Muscle layer of colon (tissue), 2 donors: ENCODE measurements at regions not wholly inside any gene's neighbourhood (a gene's known extent, or its start where the extent isn't known, plus 50 kb on each side); places are given as distances from the start of the nearest gene placed in this dataset.
"Not testable (repeated sequence)": the region's sequence is repeated elsewhere in the genome, so short reads cannot be mapped to it uniquely, and the experiment has no call there.

Source experiments
- H3K27ac ChIP-seq: one replicate; pipeline ENCODE4 v1.7.0; 2013; ENCODE audit warnings: low read depth, mild to moderate bottlenecking, low read length, moderate library complexity
- H3K27me3 ChIP-seq, 2 donors: one replicate each; pipeline ENCODE4 v1.7.0; 2013; ENCODE audit warnings: low read length in 2 of 2, mild to moderate bottlenecking in 2 of 2; ENCODE audit not compliant: insufficient read depth in 2 of 2, control insufficient read depth in 1 of 2
- H3K36me3 ChIP-seq: one replicate; pipeline ENCODE4 v1.7.0; 2013; ENCODE audit warnings: mild to moderate bottlenecking, low read length; ENCODE audit not compliant: insufficient read depth
- H3K4me1 ChIP-seq: one replicate; pipeline ENCODE4 v1.7.0; 2013; ENCODE audit warnings: mild to moderate bottlenecking, low read length; ENCODE audit not compliant: insufficient read depth
- H3K4me3 ChIP-seq, 2 donors: one replicate each; pipeline ENCODE4 v1.7.0; 2013; ENCODE audit warnings: low read length in 2 of 2, low read depth in 1 of 2, mild to moderate bottlenecking in 1 of 2, moderate library complexity in 1 of 2
- H3K9ac ChIP-seq: one replicate; pipeline ENCODE4 v1.7.0; 2013; ENCODE audit warnings: low read length
- H3K9me3 ChIP-seq: one replicate; pipeline ENCODE4 v1.7.0; 2013; ENCODE audit warnings: mild to moderate bottlenecking, low read length
- donor health status: abdominal sarcoma.
- donor health status: Adenocarcinoma of cecum.

DNA sequence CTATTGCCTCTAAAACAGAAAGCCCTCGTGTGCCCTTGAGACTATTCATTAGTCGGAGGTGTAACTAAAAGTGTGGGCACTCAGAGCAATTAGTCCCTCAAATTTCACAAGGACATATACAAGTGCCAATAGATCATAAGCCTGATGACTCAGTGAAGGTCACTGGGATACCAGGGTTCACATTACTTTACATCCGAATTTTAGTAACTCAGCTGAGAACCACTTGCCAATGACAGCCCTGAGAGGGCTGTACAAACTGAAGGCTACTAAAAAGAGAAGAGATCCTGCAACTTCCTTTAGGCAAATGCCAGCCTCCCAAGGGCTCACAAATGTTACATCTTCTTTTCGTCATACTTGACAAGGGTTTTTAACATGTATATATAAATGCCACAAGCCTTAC is 369.6 kb downstream of the TENT5A start:
- Histone ChIP-seq H3K4me3 (no peak overlapping the region), H3K9me3 (no peaks in the 10 kb centered on the region), H3K4me1 (no peaks in the 10 kb centered on the region), H3K27ac (no peak overlapping the region), H3K36me3 (no peaks in the 10 kb centered on the region), H3K27me3 (no peaks in the 10 kb centered on the region), H3K9ac (no peak overlapping the region)

DNA sequence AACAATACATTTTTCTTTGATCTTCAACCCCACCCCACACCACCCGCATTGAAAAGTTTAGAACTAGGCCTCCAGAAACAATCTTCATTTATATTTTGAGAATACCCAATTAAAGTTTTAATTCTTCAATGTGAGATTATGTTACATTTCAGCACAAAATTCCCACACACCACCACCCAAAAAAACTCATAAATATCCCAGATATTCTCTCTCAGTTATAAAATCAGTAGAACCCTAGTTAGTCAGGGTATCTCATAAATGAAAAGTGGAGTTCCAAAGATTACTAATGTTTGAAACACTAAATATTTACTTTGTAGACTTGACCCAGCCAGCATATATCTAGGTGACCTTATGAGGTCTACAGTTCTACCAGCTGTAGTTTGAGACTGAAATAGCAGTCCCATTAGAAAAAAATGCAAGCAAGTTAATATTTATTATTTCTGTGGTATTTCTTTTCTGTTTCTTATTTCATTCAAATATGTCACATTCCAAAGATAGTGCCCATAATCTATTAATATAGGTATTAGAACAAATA is 371.0 kb downstream of the TENT5A start:
- no peaks in the 10 kb centered on the region for H3K9me3 ChIP-seq
- H3K36me3 ChIP-seq = no peaks in the 10 kb centered on the region
- no peak overlapping the region for H3K4me3 ChIP-seq
- no peak overlapping the region for H3K9ac ChIP-seq
- no peaks in the 10 kb centered on the region for H3K27me3 ChIP-seq
- no peaks in the 10 kb centered on the region for H3K4me1 ChIP-seq
- no peak overlapping the region for H3K27ac ChIP-seq

DNA sequence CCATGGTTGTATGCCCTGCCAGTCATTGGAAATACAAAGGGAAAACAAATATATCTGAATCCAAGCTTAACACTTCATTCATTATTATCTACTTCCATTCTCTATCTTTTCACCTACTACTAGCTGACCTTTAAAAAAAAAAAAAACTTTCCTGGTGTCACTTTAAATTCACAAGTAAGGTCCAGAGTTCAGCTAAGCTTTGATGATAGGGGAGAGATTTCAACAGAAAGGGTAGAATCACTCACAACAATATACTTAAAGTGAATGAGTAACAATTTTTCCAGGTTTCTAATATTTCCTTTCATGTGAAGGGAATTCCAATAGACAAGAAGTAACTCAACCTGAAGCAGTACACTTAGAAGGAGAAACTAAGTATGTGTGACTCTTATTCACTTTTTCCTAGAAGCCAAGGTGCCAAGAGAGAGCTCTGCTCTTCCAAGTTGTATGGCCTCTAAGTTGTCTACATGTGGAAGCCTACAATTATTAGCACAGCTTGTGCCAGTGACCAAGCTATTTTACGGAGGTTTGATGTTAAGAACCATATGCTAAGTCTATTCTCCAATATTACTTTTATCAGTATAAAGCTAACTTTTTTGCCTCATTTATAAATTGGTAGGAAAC is 371.7 kb downstream of the TENT5A start:
- H3K27me3 ChIP-seq = no peaks in the 10 kb centered on the region
- no peaks in the 10 kb centered on the region for H3K36me3 ChIP-seq
- H3K4me3 ChIP-seq = no peak overlapping the region
- H3K4me1 ChIP-seq = no peaks in the 10 kb centered on the region
- no peak overlapping the region for H3K27ac ChIP-seq
- no peak overlapping the region for H3K9ac ChIP-seq
- H3K9me3 ChIP-seq = no peaks in the 10 kb centered on the region

DNA sequence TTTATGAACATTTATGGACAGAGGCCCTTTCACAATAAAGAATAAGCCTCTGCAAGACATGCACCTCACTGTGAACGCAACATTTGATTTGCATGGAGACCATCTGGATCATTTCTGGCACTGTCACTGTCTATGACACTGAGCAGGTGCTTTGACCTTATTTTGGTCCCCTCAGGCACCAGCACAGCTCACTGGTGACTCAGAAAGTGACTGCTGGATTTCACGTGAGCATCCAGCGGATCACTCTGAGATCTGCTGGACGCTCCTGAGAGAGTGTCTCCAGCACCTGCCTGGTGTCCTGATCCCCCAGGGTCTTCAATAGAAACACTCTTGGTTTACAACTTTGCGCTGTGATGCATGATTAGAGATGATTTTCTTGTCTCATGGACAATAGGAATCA is 375.7 kb downstream of the TENT5A start:
- Histone ChIP-seq H3K36me3 (no peaks in the 10 kb centered on the region), H3K9ac (no peak overlapping the region), H3K27ac (no peak overlapping the region), H3K4me1 (no peaks in the 10 kb centered on the region), H3K27me3 (no peaks in the 10 kb centered on the region), H3K9me3 (no peaks in the 10 kb centered on the region), H3K4me3 (no peak overlapping the region)

DNA sequence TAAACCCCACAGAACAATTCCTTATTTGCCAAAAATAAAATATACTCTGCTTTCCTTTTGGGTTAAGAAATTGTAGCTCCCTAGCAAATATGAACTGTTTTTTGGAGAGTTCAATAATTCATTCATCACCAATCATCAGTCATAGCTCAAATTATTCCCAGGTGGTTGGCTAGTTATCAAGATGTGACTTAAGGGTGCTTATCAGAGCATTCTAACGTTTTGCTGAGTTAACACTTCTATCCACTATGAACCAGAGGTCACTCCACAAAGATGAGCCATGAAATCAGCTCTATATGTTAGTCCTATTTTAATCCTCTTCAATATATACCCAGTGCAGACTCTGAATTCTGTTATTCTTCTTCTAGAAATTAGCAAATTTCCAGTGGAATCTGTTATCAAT is 379.1 kb downstream of the TENT5A start:
- no peaks in the 10 kb centered on the region for H3K36me3 ChIP-seq
- no peaks in the 10 kb centered on the region for H3K9me3 ChIP-seq
- H3K4me1 ChIP-seq = no peaks in the 10 kb centered on the region
- no peak overlapping the region for H3K9ac ChIP-seq
- no peak overlapping the region for H3K4me3 ChIP-seq
- no peaks in the 10 kb centered on the region for H3K27me3 ChIP-seq
- H3K27ac ChIP-seq = no peak overlapping the region

DNA sequence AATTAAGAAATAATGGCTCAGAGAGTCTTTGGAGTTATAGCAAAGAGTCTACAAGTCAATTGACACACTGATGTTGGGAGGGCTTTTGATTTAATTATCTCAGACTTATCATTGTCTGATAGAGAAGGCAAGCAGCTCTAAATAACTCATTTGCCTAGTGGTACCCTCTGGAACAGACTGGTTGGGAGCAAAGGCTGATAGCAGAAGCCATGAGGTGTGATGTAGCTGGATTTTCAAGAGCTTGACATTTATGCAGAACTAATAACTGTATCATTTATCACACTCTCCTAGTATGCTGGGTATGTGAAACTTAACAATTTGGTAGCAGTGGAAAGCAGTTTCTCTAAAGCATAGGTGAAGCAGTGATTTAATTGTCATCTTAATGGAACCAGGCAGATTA is 380.6 kb downstream of the TENT5A start:
- no peaks in the 10 kb centered on the region for H3K27me3 ChIP-seq
- H3K4me1 ChIP-seq = no peaks in the 10 kb centered on the region
- no peaks in the 10 kb centered on the region for H3K9me3 ChIP-seq
- H3K9ac ChIP-seq = no peak overlapping the region
- no peaks in the 10 kb centered on the region for H3K36me3 ChIP-seq
- H3K27ac ChIP-seq = no peak overlapping the region
- no peak overlapping the region for H3K4me3 ChIP-seq

- Histone ChIP-seq H3K27ac (no peak overlapping the region), H3K4me1 (no peaks in the 10 kb centered on the region), H3K9ac (no peak overlapping the region), H3K36me3 (no peaks in the 10 kb centered on the region), H3K4me3 (no peak overlapping the region), H3K27me3 (no peaks in the 10 kb centered on the region), H3K9me3 (no peaks in the 10 kb centered on the region)
These were observed 385.5 kb downstream of the TENT5A start for GRCh38 chr6:81366972-81367371.

DNA sequence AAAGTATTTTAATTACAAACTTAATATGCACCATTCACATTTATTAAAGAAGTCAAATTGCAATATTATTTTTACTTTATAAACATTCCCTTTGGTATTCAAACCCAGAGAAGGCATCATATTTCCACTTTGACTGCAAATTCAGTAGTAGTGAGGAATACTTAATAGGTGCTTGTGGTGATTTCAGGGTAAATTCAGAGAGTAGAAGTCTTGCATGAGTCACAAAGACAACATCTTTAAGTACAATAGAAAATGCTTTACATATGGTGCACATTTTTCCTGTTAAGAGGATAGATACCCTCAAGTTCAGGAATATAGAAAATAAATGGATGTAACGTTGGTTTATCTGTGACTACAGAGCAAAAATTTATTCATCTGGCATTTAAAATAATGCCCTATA is 390.2 kb downstream of the TENT5A start:
- H3K36me3 ChIP-seq = no peaks in the 10 kb centered on the region
- H3K27me3 ChIP-seq = no peaks in the 10 kb centered on the region
- H3K9ac ChIP-seq = no peak overlapping the region
- H3K9me3 ChIP-seq = no peaks in the 10 kb centered on the region
- H3K4me1 ChIP-seq = no peaks in the 10 kb centered on the region
- H3K27ac ChIP-seq = no peak overlapping the region
- H3K4me3 ChIP-seq = no peak overlapping the region

DNA sequence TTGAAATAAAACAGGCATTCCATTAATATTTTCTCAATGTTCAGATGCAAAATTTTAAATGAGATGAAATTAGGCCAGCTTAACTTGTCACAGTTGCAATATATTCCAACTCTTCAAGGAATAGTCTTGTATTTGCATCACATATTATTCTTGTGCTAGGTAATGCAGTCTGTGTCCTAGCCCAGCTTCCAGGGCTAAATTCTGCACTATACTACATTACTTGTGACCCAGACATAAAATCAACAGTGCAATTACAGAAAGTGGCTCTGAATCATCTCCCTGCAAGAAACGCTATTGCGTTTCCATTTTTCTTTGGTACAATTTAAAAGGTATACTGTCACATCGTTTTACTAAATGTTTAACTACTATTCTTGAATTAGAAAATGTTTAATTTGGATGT is 399.2 kb downstream of the TENT5A start:
- H3K36me3 ChIP-seq = no peaks in the 10 kb centered on the region
- H3K9me3 ChIP-seq = no peaks in the 10 kb centered on the region
- H3K4me1 ChIP-seq = no peaks in the 10 kb centered on the region
- no peak overlapping the region for H3K4me3 ChIP-seq
- no peak overlapping the region for H3K9ac ChIP-seq
- H3K27ac ChIP-seq = no peak overlapping the region
- H3K27me3 ChIP-seq = no peaks in the 10 kb centered on the region

- not testable (repeated sequence) for H3K4me1 ChIP-seq, H3K27ac ChIP-seq, H3K9me3 ChIP-seq
These were observed 408.5 kb downstream of the TENT5A start for GRCh38 chr6:81344026-81344425.

DNA sequence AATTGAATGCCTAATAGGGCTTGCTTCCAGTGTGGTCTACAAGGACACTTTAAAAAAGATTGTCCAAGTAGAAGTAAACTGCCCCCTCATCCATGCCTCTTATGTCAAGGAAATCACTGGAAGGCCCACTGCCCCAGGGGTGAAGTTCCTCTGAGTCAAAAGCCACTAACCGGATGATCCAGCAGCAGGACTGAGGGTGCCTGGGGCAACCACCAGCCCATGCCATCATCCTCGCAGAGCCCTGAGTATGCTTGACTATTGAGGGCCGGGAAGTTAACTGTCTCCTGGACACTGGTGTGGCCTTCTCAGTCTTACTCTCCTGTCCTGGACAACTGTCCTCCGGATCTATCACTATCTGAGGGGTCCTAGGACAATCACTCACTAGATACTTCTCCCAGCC is 411.5 kb downstream of the TENT5A start:
- Histone ChIP-seq H3K4me1 (no peaks in the 10 kb centered on the region), H3K27ac (no peak overlapping the region), H3K27me3 (no peaks in the 10 kb centered on the region), H3K36me3 (no peaks in the 10 kb centered on the region), H3K9me3 (no peaks in the 10 kb centered on the region), H3K9ac (no peak overlapping the region), H3K4me3 (no peak overlapping the region)

More at GRCh38 chr6:81344026-81344425, 408.5 kb downstream of the TENT5A start:
- not testable (repeated sequence) for H3K27me3 ChIP-seq, H3K36me3 ChIP-seq, H3K4me3 ChIP-seq, H3K9ac ChIP-seq

GRCh38 chr6:81331526-81331925 is 421.0 kb downstream of the TENT5A start:
- H3K4me3 ChIP-seq = no peak overlapping the region
- H3K9ac ChIP-seq = no peak overlapping the region
- H3K9me3 ChIP-seq = no peaks in the 10 kb centered on the region
- H3K27me3 ChIP-seq = no peaks in the 10 kb centered on the region
- H3K27ac ChIP-seq = no peak overlapping the region
- no peaks in the 10 kb centered on the region for H3K4me1 ChIP-seq
- H3K36me3 ChIP-seq = no peaks in the 10 kb centered on the region
